CD4-positive, alpha-beta T cell treated with Interleukin-21 for 1 hour (primary cell): ENCODE measurements at regions not wholly inside any gene's neighbourhood (a gene's known extent, or its start where the extent isn't known, plus 50 kb on each side); places are given as distances from the start of the nearest gene placed in this dataset.

ENCODE experiments used
- DNase-seq: peaks from one replicate; pipeline ENCODE4 v3.0.0-alpha.2; 2020

DNA sequence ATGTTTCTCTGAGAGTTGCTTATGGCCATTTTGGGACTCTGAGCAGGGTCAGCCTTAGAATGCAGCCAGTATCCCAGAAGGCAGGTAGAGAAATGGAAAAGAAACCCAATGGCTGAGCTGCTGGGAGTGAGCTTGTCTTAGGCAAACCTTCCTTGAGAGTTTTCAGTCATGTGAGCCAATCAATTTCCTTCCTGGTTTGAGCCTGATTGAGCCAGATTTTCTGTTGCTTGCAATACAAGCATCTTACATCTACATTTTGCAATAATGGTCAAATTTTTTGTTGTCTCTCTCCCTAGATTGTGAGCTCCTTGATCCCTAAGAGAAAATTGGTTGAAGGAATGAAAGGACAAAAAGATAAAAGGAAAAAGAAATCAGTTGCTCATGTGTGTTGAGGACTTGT is 155.3 kb downstream of the SNX18 start:
- DNase-seq: no peak

- no peak for DNase-seq
Observed at GRCh38 chr5:54671681-54672080, 154.1 kb downstream of the SNX18 start.

DNA sequence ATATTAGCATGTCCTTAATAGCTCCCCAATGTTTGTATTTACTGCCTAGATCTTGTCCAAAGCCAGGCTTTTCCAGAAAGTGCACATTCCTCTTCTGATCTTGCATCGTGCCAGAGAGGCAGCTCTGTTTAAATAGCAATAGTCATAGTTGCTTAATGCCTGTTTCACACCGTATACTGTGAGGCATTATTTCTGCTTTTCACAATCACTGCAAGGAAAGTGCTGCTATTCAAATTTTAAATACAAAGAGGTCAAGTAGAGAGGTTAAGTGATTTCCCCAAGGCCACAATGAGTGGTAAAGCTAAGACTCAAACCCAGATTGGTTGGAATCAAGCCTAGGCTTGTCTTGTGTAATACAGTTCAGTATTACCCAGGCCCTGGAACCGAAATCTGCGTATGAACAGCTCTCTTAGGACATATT is 153.6 kb downstream of the SNX18 start:
- peak; percentile 3 for DNase-seq

DNA sequence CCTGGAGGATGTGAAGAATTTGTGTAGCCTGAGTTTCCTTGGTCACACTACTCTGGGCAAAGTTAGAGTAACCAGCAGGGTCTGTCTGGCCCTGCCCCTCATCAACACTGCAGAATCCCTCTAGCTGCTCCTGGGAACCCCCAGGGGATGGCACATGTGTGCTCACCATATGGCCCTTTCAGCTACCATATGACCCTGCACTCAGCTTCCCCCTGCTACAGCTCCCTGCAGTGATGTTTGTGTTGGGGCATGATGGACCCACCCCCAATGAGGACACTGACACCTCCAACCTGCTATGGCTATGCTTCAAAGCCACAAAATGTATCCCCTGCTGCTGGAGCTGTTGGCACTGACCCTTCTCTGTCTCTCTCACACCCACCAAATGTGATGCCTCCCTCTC is 152.7 kb downstream of the SNX18 start:
- no peak for DNase-seq

DNA sequence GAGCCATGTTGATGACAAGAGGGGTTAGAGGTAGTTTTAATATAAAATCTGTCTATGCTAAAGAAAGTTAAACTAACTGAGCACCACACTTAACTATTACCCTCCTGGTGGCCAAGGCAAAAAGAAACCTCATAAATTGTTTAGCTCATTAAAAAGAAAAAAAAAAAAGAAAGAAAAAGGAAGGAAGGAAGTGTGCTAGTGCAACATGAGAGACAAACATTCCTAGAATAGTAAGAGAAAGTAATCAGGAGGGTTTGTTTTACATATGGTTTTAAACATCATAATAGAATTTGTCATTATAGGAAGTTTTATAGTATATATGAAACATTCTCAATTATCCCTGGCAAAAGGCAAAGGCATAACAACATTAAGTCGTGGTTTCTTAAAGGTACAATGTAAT is 152.3 kb downstream of the SNX18 start:
- DNase-seq: no peak

- DNase-seq: no peak
Observed at GRCh38 chr5:54669285-54669684, 151.7 kb downstream of the SNX18 start.

GRCh38 chr5:54668096-54668495 is 150.5 kb downstream of the SNX18 start:
- DNase-seq: no peak

- DNase-seq: no peak
Observed at GRCh38 chr5:54667136-54667535, 149.6 kb downstream of the SNX18 start.

DNA sequence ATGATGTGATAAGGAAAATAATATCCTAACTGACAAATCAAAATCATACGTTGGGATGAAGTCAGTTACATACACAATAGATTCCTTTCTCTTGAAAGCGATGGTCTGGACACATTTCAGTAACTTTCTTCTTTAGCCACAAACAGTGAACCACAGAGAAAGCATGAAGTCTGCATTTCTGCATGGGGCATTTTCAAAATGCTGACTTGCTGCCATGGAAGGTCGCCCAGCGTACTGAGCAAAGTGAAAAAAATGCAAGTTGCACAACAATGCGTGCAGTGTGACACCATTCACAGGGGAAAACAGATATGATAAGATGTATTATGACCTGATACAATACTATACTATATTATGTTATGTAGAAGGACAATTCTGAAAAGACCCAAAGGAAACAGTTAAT is 146.3 kb downstream of the SNX18 start:
- no peak for DNase-seq

DNA sequence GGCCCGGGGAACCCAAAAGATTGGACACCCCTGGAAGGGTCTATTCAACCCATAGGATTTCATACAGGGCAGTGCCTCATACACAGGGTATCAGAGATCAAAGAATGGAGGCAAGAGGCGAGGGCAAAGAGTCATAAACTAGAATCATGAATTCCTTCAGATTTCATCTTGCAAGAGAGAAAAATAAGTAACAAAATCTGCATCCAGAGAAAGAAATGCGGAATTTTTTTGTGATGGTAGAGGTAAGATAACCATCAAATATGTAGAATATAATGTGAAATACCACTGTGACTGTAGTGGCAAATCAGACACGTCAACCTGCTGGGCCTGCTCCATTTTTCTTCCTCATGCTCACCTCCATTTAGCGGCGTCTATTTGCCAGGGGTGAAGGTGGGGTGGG is 143.6 kb downstream of the SNX18 start:
- DNase-seq: no peak

GRCh38 chr5:54659700-54660131 is 142.2 kb downstream of the SNX18 start:
- DNase-seq: no peak

DNA sequence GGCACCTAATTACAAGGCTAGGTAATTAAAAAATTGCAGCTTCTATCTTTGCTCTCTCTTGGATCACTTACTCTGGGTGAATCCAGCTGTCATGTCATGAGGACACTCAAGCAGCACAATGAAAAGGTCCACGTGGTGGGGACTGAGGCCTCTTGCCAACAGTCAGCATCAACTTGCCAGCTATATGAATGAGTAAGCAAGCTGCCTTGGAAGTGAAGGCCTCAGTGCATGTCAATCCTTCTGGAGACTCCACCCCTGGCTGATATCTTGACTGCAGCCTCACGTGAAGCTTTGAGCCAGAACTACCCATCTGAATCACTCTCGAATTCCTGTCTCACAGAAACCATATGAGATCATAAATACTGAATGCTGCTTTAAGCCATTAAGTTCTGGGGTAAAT is 140.5 kb downstream of the SNX18 start:
- DNase-seq: no peak

GRCh38 chr5:54656261-54656728 is 138.7 kb downstream of the SNX18 start:
- DNase-seq: no peak

- DNase-seq: no peak
Observed at GRCh38 chr5:54655761-54656160, 138.2 kb downstream of the SNX18 start.

- DNase-seq: no peak
Observed at GRCh38 chr5:54655266-54655665, 137.7 kb downstream of the SNX18 start.

GRCh38 chr5:54653956-54654614 is 136.5 kb downstream of the SNX18 start:
- DNase-seq: no peak

DNA sequence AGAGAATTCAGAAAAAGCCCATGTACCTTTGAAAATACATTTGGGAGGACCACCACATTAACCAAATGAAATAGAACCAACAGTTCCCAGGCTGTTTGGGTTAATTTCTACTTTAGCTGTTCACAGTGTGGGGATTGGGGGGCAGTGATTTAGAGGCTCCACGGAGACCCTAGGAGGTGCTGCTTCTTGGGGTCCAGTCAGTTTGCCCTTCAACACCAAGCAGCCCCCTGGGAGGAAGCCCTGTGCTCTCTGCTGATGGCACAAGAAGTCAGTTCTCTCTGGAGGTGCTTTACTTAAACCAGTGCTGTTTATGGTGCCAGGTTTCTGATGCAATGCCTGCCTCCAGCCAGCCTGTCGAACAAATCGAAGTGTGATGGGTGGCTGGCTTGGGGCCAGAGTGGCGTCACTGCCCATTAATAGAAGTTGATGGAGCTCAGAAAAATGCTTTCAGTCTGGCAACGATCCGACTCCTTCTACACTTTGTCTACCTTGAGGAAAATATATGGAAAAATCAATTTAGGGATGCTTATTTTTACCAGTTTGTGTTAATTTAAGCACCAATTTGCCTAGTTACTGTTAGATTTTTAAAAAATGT is 134.0 kb downstream of the SNX18 start:
- DNase-seq: no peak

DNA sequence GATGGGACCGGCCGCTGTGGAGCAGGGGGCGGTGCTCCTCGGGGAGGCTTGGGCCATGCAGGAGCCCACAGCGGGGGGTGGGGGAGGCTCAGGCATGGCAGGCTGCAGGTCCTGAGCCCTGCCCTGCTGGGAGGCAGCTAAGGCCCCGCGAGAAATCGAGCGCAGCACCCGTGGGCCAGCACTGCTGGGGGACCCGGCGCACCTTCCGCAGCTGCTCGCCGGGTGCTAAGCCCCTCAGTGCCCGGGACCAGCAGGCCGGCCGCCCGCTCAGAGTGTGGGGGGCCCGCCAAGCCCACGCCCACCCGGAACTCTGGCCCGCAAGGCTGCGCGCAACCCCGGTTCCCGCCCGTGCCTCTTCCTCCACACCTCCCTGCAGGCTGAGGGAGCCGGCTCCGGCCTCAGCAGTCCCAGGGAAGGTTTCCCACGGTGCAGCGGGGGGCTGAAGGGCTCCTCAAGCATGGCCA is 131.5 kb downstream of the SNX18 start:
- no peak for DNase-seq

GRCh38 chr5:54646356-54647101 is 129.0 kb downstream of the SNX18 start:
- DNase-seq: peak; percentile 74

DNA sequence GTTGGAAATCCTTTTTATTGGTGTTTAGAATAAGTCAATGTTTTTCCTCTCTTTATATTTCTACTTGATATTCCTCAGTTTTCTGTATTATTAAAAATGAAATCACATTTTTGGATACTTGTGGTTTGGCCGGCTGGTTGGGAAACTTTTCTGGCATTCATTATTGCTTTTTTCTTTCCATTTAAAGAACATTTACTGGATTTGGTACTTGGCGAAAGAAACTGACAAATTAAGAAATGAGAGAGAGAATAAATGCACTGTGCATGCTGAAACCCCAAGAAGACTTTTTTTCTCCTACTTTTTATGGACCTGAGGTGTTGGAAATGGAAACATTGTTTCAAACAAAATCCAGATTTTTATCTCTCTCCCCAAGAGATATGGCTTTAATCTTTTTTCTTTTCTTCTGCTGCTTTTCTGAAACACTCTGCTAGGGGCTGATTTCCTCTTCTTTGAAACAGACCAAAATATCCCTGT is 128.4 kb downstream of the SNX18 start:
- no peak for DNase-seq

DNA sequence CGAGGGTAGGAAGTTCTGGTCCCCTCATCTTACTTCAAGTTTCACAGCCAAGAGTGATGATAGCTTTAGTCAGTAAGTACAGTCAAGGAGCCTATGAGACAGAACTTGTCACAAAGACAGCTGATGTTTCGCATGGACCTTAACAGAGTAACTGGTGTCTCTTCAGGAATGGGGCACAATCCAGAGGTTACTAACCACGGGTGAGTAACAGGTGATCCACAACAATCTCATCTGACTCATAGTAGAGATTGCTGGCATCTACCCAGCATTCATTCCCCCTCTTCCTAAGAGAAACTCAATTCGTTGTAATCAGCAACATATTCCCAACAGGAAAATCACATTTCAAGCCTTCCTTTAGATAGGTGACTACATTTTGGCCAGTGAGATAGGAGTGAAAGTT is 126.7 kb downstream of the SNX18 start:
- no peak for DNase-seq

GRCh38 chr5:54643685-54644106 is 126.1 kb downstream of the SNX18 start:
- no peak for DNase-seq

- no peak for DNase-seq
Observed at GRCh38 chr5:54639621-54640020, 122.1 kb downstream of the SNX18 start.

- peak; percentile 40 for DNase-seq
Observed at GRCh38 chr5:54638106-54638505, 120.5 kb downstream of the SNX18 start.
